Prostate gland (tissue), 2 donors: ENCODE measurements at regions not wholly inside any gene's neighbourhood (a gene's known extent, or its start where the extent isn't known, plus 50 kb on each side); places are given as distances from the start of the nearest gene placed in this dataset.

Source experiments
- DNase-seq: peaks from one replicate; pipeline ENCODE4 v3.0.0-alpha.2; 2019; ENCODE audit warnings: low spot score
- H3K27ac ChIP-seq, 2 donors: fragments of 200-600 bp; sonication (generic); 2 replicates each; pipeline ENCODE4 v1.5.1; 2017 to 2019
- H3K27me3 ChIP-seq: fragments of 200-600 bp; sonication (generic); replicated peaks from 2 replicates; pipeline ENCODE4 v1.5.1; 2019; ENCODE audit not compliant: insufficient read depth
- H3K36me3 ChIP-seq, 2 donors: fragments of 200-600 bp; sonication (generic); 1 replicate in 1 of 2; 2 replicates in 1 of 2; pipeline versions ENCODE4 v1.5.1 to v1.8.1; 2017 to 2019
- H3K4me1 ChIP-seq: fragments of 200-600 bp; sonication (generic); replicated peaks from 2 replicates; pipeline ENCODE4 v1.5.1; 2019
- H3K4me3 ChIP-seq, 2 donors: fragments of 200-600 bp; sonication (generic); 2 replicates each; pipeline ENCODE4 v1.5.1; 2017 to 2019
- H3K9me3 ChIP-seq: fragments of 200-600 bp; sonication (generic); 2 replicates; pipeline ENCODE4 v1.5.1; 2017
- POLR2A ChIP-seq: fragments of 450-650 bp; IDR thresholded peaks from one replicate; pipeline ENCODE4 v1.6.1; 2016; ENCODE audit warnings: antibody characterized with exemption, mild to moderate bottlenecking
- POLR2AphosphoS5 ChIP-seq: sonication (generic); formaldehyde crosslinking; IDR thresholded peaks from one replicate; pipeline ENCODE4 v1.6.1; 2017; ENCODE audit warnings: antibody characterized with exemption
- WGBS: methylation state at CpG from one replicate; pipeline ENCODE4 v1.1.5; 2018; 5-methylcytosine and 5-hydroxymethylcytosine counted together
- intact Hi-C: fragments of 100-400 bp; cut with DNase I; formaldehyde crosslinking; loops from one replicate; pipeline ENCODE4 v1.14.2; 2022
- TF ChIP-seq, protein P1 (sequence below), 4 experiments: fragments of 200-600 bp in 2 of 4; fragments of 450-650 bp in 2 of 4; sonication (generic) in 2 of 4; IDR thresholded peaks; 1 replicate in 3 of 4; 2 replicates in 1 of 4; pipeline ENCODE4 v1.5.1; 2016 to 2019; ENCODE audit warnings: antibody characterized with exemption in 4 of 4, mild to moderate bottlenecking in 2 of 4, moderate library complexity in 2 of 4

DNA sequence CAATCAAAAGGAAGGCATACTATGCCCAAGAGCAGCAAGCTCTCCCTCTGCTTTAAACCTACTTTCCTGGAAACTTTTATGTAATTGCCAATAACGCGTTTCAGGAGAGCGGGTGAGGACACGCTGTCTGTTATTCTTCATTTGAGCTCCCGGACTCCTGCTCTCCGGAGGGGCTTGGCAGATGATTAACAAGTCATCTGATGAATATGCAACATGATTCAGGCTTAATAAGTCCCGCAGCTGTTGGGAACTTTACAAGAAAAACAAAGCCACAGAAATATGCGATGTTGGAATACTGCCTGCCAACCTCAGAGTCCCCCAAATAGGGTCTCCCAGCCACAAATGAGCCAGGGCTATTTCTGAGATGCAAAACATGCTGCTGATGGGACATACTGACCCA is 348.0 kb downstream of the GPAM start:
- WGBS: 10% methylated on average over 8 of the region's 8 CpGs
- TF ChIP-seq, protein P1, sequence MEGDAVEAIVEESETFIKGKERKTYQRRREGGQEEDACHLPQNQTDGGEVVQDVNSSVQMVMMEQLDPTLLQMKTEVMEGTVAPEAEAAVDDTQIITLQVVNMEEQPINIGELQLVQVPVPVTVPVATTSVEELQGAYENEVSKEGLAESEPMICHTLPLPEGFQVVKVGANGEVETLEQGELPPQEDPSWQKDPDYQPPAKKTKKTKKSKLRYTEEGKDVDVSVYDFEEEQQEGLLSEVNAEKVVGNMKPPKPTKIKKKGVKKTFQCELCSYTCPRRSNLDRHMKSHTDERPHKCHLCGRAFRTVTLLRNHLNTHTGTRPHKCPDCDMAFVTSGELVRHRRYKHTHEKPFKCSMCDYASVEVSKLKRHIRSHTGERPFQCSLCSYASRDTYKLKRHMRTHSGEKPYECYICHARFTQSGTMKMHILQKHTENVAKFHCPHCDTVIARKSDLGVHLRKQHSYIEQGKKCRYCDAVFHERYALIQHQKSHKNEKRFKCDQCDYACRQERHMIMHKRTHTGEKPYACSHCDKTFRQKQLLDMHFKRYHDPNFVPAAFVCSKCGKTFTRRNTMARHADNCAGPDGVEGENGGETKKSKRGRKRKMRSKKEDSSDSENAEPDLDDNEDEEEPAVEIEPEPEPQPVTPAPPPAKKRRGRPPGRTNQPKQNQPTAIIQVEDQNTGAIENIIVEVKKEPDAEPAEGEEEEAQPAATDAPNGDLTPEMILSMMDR (IDR thresholded peaks at IDR 0.05): no peak
- TF ChIP-seq POLR2A (no peak), POLR2AphosphoS5 (no peak)
- Histone ChIP-seq H3K4me3 (no peak overlapping the region), H3K27me3 (no peaks in the 10 kb centered on the region), H3K9me3 (no peaks in the 10 kb centered on the region), H3K27ac (no peak overlapping the region), H3K4me1 (no peaks in the 10 kb centered on the region), H3K36me3 (no peaks in the 10 kb centered on the region)
- DNase-seq: no peak
- intact Hi-C loops: no loop called here

DNA sequence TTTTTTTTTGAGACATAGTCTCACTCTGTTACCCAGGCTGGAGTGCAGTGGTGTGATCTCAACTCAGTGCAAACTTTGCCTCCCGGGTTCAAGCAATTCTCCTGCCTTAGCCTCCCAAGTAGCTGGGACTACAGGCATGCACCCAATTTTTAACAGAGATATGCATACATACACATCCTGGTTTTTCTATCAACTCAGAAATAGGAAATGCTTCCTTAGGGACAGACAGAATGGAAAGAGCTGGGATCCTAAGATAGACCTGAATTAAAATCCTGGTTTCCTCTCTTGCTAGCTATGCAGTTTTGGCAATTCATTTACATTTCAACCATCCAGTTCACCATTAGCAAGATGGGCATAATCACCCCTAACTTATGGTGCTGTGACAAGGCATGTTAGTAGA is 347.5 kb downstream of the GPAM start:
- TF ChIP-seq POLR2A: no peak
- intact Hi-C loops: no loop called here
- Histone ChIP-seq H3K4me3 (no peak overlapping the region), H3K27me3 (no peaks in the 10 kb centered on the region), H3K36me3 (no peaks in the 10 kb centered on the region), H3K27ac (no peak overlapping the region), H3K4me1 (no peaks in the 10 kb centered on the region), H3K9me3 (no peaks in the 10 kb centered on the region)
- 59% methylated on average over 1 of the region's 1 CpG for WGBS
- no peak for DNase-seq

DNA sequence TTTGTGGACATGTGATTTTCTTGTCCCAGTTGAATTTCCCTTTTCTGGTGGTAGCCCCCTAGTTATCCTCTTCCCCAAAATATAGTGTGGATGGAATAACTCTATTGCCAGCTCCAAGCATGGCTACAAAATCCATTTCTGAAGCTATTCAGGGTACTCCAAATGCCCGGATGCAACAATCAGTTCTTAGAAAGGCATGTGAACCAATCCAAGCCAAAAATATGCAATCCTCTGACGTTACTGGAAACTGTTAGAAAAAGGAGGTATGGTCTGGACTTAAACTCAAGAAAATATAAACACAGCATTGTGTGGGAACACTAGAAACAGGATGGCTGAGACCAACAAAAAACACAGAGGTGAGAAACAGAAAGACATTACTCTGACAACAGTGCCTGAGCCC is 347.0 kb downstream of the GPAM start:
- no peak overlapping the region for H3K4me3 ChIP-seq
- 66% methylated on average over 2 of the region's 2 CpGs for WGBS
- intact Hi-C loops: no loop called here
- no peak for TF ChIP-seq POLR2A
- TF ChIP-seq POLR2AphosphoS5: no peak
- TF ChIP-seq, protein P1 (IDR thresholded peaks at IDR 0.05): no peak
- no peak for DNase-seq
- no peak overlapping the region for H3K27ac ChIP-seq
- no peaks in the 10 kb centered on the region for H3K36me3 ChIP-seq
- no peaks in the 10 kb centered on the region for H3K9me3 ChIP-seq
- no peaks in the 10 kb centered on the region for H3K4me1 ChIP-seq
- no peaks in the 10 kb centered on the region for H3K27me3 ChIP-seq

DNA sequence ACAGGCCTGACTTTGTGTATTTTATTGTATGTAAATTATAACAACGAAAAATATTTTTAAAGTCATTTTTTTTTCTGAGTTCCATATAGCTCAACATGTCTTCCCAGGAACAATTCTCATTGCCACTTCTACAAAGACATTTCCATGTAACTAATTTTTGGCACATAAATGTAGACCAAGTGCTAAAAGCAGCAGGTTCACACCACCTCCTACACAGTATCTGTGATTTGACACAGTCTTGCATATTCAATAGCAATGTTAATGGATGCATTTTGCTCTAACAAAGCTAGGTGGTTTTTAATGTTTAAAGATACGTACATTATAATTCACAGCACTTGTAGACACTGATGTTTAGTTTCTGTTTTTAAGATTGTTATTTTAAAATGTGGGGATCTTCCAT is 346.5 kb downstream of the GPAM start:
- no peak overlapping the region for H3K27ac ChIP-seq
- no peaks in the 10 kb centered on the region for H3K4me1 ChIP-seq
- TF ChIP-seq POLR2A: no peak
- no peak for TF ChIP-seq POLR2AphosphoS5
- TF ChIP-seq, protein P1 (IDR thresholded peaks at IDR 0.05): no peak
- no peaks in the 10 kb centered on the region for H3K36me3 ChIP-seq
- intact Hi-C loops: no loop called here
- no peak for DNase-seq
- WGBS: 82% methylated on average over 2 of the region's 2 CpGs
- no peaks in the 10 kb centered on the region for H3K27me3 ChIP-seq
- H3K4me3 ChIP-seq: no peak overlapping the region
- no peaks in the 10 kb centered on the region for H3K9me3 ChIP-seq

DNA sequence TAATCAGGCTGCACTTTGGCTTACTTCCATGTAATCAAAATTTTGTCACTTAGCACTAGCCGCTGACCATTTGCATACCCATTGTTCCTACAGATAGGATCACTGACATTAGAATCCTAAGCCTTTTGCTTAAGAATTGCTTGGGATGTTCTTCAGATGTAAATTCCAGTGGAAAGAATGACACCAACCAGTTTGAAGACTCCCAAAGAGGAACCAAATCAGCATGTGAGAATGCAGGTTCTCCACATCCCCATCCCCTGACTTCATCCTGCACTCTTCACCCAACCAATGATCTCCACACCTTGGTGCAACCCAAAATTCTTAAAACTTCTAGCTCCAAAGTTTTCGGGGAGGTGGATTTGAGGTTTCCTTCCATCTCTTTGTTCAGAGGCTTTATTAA is 345.6 kb downstream of the GPAM start:
- intact Hi-C loops: no loop called here
- no peaks in the 10 kb centered on the region for H3K4me1 ChIP-seq
- 82% methylated on average over 2 of the region's 2 CpGs for WGBS
- no peaks in the 10 kb centered on the region for H3K36me3 ChIP-seq
- no peak overlapping the region for H3K27ac ChIP-seq
- DNase-seq: no peak
- no peaks in the 10 kb centered on the region for H3K27me3 ChIP-seq
- TF ChIP-seq POLR2A (no peak), POLR2AphosphoS5 (no peak)
- TF ChIP-seq, protein P1 (IDR thresholded peaks at IDR 0.05): no peak
- H3K4me3 ChIP-seq: no peak overlapping the region
- H3K9me3 ChIP-seq: no peaks in the 10 kb centered on the region

DNA sequence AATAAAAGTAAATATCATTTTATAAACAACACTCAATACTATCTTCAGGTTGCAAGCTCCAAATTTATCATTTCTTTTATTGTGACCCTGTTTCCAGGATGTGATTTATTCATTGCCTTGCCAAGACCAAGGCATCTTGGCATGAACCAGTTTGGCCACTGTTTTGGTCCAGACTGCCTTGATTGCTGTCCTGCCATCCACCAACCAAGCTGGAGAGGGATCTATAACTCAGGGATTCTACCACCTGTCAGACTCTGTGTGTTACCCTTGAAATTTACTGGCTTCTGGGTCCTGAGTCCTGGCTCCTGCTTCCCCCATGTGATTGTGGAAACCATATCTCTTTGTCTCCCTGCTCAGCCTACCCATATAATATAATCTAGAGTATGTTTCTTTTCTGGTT is 343.0 kb downstream of the GPAM start:
- intact Hi-C loops: no loop called here
- Histone ChIP-seq H3K4me3 (no peak overlapping the region), H3K36me3 (no peaks in the 10 kb centered on the region), H3K27ac (no peak overlapping the region), H3K9me3 (no peaks in the 10 kb centered on the region), H3K4me1 (no peaks in the 10 kb centered on the region), H3K27me3 (no peaks in the 10 kb centered on the region)
- no peak for DNase-seq
- TF ChIP-seq POLR2A (no peak), POLR2AphosphoS5 (no peak)
- TF ChIP-seq, protein P1 (IDR thresholded peaks at IDR 0.05): no peak
